ENCODE measurements at regions not wholly inside any gene's neighbourhood (a gene's known extent, or its start where the extent isn't known, plus 50 kb on each side); places are given as distances from the start of the nearest gene placed in this dataset.

GRCh38 chr5:158320934-158321333, 462.0 kb upstream of the CLINT1 start:
- TF ChIP-seq, protein P1, sequence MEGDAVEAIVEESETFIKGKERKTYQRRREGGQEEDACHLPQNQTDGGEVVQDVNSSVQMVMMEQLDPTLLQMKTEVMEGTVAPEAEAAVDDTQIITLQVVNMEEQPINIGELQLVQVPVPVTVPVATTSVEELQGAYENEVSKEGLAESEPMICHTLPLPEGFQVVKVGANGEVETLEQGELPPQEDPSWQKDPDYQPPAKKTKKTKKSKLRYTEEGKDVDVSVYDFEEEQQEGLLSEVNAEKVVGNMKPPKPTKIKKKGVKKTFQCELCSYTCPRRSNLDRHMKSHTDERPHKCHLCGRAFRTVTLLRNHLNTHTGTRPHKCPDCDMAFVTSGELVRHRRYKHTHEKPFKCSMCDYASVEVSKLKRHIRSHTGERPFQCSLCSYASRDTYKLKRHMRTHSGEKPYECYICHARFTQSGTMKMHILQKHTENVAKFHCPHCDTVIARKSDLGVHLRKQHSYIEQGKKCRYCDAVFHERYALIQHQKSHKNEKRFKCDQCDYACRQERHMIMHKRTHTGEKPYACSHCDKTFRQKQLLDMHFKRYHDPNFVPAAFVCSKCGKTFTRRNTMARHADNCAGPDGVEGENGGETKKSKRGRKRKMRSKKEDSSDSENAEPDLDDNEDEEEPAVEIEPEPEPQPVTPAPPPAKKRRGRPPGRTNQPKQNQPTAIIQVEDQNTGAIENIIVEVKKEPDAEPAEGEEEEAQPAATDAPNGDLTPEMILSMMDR (IDR thresholded peaks at IDR 0.05 in 4 of 5, conservative IDR thresholded peaks at IDR 0.05 in 1 of 5) = no peak
- TF ChIP-seq POLR2A (IDR thresholded peaks at IDR 0.05) = no peak

All from gastrocnemius medialis (tissue), 4 donors.